Fibroblast of mammary gland (primary cell): ENCODE measurements at regions not wholly inside any gene's neighbourhood (a gene's known extent, or its start where the extent isn't known, plus 50 kb on each side); places are given as distances from the start of the nearest gene placed in this dataset.

ENCODE experiments used
- DNase-seq: peaks from one replicate; pipeline ENCODE4 v3.0.0-alpha.2; 2010; ENCODE audit warnings: low read depth
- H3K4me3 ChIP-seq: 2 replicates; pipeline ENCODE4 v1.5.1; 2011; ENCODE audit warnings: low read depth, mild to moderate bottlenecking, low read length, moderate library complexity; ENCODE audit not compliant: control insufficient read depth
- TF ChIP-seq, protein P1 (sequence below): conservative IDR thresholded peaks from 2 replicates; pipeline ENCODE4 v1.5.1; 2011; ENCODE audit warnings: low read depth, low read length, inconsistent platforms; ENCODE audit not compliant: control insufficient read depth, insufficient read depth

- H3K4me3 ChIP-seq: no peak overlapping the region
- TF ChIP-seq, protein P1, sequence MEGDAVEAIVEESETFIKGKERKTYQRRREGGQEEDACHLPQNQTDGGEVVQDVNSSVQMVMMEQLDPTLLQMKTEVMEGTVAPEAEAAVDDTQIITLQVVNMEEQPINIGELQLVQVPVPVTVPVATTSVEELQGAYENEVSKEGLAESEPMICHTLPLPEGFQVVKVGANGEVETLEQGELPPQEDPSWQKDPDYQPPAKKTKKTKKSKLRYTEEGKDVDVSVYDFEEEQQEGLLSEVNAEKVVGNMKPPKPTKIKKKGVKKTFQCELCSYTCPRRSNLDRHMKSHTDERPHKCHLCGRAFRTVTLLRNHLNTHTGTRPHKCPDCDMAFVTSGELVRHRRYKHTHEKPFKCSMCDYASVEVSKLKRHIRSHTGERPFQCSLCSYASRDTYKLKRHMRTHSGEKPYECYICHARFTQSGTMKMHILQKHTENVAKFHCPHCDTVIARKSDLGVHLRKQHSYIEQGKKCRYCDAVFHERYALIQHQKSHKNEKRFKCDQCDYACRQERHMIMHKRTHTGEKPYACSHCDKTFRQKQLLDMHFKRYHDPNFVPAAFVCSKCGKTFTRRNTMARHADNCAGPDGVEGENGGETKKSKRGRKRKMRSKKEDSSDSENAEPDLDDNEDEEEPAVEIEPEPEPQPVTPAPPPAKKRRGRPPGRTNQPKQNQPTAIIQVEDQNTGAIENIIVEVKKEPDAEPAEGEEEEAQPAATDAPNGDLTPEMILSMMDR: no peak
- no peak for DNase-seq
These were observed 138.2 kb downstream of the SUCLA2 start for GRCh38 chr13:47862841-47863240.

DNA sequence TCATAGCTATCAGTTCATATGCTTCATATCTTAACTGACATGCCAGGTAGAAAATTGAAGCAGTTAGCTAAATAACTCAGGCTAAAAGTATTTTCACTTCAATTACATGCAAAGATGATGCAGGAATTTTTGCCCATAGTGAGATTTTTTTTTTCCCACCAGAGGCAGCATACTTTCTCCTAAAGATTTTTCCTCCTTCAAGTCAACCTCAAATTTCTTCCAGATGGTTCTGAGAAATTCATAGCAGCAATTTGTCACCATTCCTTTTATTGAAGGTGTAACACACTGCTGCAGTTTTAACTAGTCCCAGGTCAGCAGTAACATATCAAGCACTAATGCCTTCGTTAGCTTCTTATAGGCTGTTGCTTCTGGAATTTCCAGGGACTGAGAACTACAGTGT, 141.9 kb downstream of the SUCLA2 start:
- TF ChIP-seq, protein P1: peak; percentile 7
- no peak overlapping the region for H3K4me3 ChIP-seq
- peak; percentile 40 for DNase-seq

DNA sequence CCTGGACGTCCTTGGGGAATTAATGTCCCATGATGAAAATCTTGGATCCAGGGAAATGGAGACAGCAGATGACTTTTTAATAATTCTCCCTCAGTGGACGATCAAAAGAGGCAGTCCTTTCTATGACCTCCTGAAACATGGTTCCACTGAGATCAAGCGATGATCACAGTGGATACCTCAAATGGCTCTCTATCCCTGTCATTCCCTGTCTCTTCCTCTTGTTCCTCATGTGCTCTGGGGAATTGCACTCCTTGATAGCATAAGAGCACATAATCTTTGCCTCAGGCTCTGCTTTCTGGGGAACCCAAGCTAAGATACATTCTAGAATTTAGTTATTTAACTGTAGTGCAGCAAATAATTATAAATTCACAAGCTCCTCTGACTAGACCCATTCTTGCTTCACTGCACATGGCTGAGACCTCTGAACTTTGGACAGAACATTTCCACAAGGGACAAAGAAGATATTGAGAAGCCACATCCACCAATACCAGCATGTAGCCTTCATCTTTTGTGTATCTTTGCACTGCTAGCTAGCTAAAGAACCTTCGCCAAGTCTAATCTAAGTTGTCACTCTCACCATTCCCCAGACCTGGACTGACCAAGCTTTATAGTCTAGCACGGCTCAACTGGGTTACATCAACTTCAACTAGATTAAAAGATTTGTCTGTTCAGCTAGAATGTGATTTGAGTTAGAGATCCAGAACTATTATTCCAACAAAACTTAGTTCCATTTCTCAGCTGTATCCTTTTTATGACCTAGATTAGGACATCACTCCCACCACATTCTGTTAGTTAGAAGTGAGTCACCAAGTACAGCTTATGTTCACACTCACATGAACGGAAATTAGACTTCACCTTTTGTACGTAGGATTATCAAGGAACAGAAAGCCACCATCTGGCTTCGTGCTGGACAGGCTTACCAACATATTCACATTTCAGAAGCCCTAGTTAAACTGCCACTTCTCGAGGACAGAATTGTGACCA, 142.7 kb downstream of the SUCLA2 start:
- no peak overlapping the region for H3K4me3 ChIP-seq
- TF ChIP-seq, protein P1: no peak
- DNase-seq: peak; percentile 88

DNA sequence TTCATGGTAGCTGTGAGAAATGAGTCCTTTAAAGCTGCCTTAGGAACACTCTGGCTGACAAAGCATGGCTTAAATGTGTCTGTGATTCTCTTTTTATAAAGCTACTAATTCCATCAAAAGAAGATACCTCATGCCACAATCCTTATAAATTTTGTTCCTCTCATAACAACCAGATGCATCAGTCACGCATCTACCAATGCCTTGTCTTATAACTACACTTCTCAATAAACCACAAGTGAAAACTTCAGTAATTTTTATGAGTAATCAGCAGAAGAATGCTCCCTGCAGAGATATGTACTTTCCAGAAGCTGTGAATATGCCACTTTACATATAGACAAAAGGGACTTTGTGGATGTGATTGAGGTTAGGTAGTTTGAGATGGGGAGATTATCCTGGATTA, 147.8 kb downstream of the SUCLA2 start:
- DNase-seq: peak; percentile 16
- no peak overlapping the region for H3K4me3 ChIP-seq

GRCh38 chr13:47846886-47847285, 154.2 kb downstream of the SUCLA2 start:
- DNase-seq: no peak
- TF ChIP-seq, protein P1: no peak

More for the DNA sequence above, 147.8 kb downstream of the SUCLA2 start:
- TF ChIP-seq, protein P1: no peak

GRCh38 chr13:47845981-47846380, 155.1 kb downstream of the SUCLA2 start:
- TF ChIP-seq, protein P1: no peak
- H3K4me3 ChIP-seq: no peak overlapping the region
- DNase-seq: no peak

More at GRCh38 chr13:47846886-47847285, 154.2 kb downstream of the SUCLA2 start:
- no peak overlapping the region for H3K4me3 ChIP-seq
